PC-9 (cell line): ENCODE measurements at regions not wholly inside any gene's neighbourhood (a gene's known extent, or its start where the extent isn't known, plus 50 kb on each side); places are given as distances from the start of the nearest gene placed in this dataset.

Source experiments
- CTCF ChIP-seq: fragments of 200-600 bp; sonication (generic); conservative IDR thresholded peaks from 2 replicates; pipeline ENCODE4 v1.6.1; 2017; ENCODE audit warnings: mixed run types, antibody characterized with exemption, mild to moderate bottlenecking, moderate library complexity
- EZH2 ChIP-seq: fragments of 200-600 bp; sonication (generic); IDR thresholded peaks from 2 replicates; pipeline ENCODE4 v1.8.0; 2017; ENCODE audit warnings: antibody characterized with exemption, low read depth

GRCh38 chr2:156099382-156099781 is 233.1 kb downstream of the NR4A2 start:
- TF ChIP-seq CTCF = no peak
- no peak for TF ChIP-seq EZH2
